HG02938 (cell line): ENCODE measurements at regions not wholly inside any gene's neighbourhood (a gene's known extent, or its start where the extent isn't known, plus 50 kb on each side); places are given as distances from the start of the nearest gene placed in this dataset.

ENCODE experiments used
- ATAC-seq: cut with Tn5 transposase; IDR thresholded peaks from one replicate; pipeline ENCODE4 v1.9.1; 2021; ENCODE audit warnings: mild to moderate bottlenecking, moderate library complexity; ENCODE audit not compliant: unreplicated experiment

GRCh38 chr14:98458702-98459101 is 813.3 kb downstream of the BCL11B start:
- no peak for ATAC-seq

GRCh38 chr14:98462908-98463307 is 809.1 kb downstream of the BCL11B start:
- no peak for ATAC-seq

- ATAC-seq: no peak
Observed at GRCh38 chr14:98466807-98467206, 805.2 kb downstream of the BCL11B start.

GRCh38 chr14:98470663-98471062 is 801.3 kb downstream of the BCL11B start:
- ATAC-seq: no peak

- no peak for ATAC-seq
Observed at GRCh38 chr14:98474900-98475299, 797.1 kb downstream of the BCL11B start.

GRCh38 chr14:98477935-98478334 is 794.1 kb downstream of the BCL11B start:
- ATAC-seq: no peak

GRCh38 chr14:98489115-98489514 is 782.9 kb downstream of the BCL11B start:
- no peak for ATAC-seq

- ATAC-seq: no peak
Observed at GRCh38 chr14:98494582-98494981, 777.4 kb downstream of the BCL11B start.

- ATAC-seq: no peak
Observed at GRCh38 chr14:98498019-98498885, 773.7 kb downstream of the BCL11B start.

- ATAC-seq: no peak
Observed at GRCh38 chr14:98501335-98501734, 770.7 kb downstream of the BCL11B start.

GRCh38 chr14:98501836-98502235 is 770.2 kb downstream of the BCL11B start:
- ATAC-seq: no peak

GRCh38 chr14:98503086-98503815 is 768.7 kb downstream of the BCL11B start:
- no peak for ATAC-seq

- no peak for ATAC-seq
Observed at GRCh38 chr14:98507264-98507663, 764.7 kb downstream of the BCL11B start.

- no peak for ATAC-seq
Observed at GRCh38 chr14:98510392-98510791, 761.6 kb downstream of the BCL11B start.

- no peak for ATAC-seq
Observed at GRCh38 chr14:98512501-98513251, 759.3 kb downstream of the BCL11B start.

GRCh38 chr14:98513558-98513957 is 758.4 kb downstream of the BCL11B start:
- no peak for ATAC-seq

- ATAC-seq: no peak
Observed at GRCh38 chr14:98514016-98514415, 758.0 kb downstream of the BCL11B start.

- ATAC-seq: no peak
Observed at GRCh38 chr14:98536256-98536655, 735.7 kb downstream of the BCL11B start.

- ATAC-seq: no peak
Observed at GRCh38 chr14:98542316-98542715, 729.7 kb downstream of the BCL11B start.

GRCh38 chr14:98543074-98543473 is 728.9 kb downstream of the BCL11B start:
- no peak for ATAC-seq

- ATAC-seq: no peak
Observed at GRCh38 chr14:98544174-98544573, 727.8 kb downstream of the BCL11B start.
